ENCODE measurements at regions not wholly inside any gene's neighbourhood (a gene's known extent, or its start where the extent isn't known, plus 50 kb on each side); places are given as distances from the start of the nearest gene placed in this dataset.

DNA sequence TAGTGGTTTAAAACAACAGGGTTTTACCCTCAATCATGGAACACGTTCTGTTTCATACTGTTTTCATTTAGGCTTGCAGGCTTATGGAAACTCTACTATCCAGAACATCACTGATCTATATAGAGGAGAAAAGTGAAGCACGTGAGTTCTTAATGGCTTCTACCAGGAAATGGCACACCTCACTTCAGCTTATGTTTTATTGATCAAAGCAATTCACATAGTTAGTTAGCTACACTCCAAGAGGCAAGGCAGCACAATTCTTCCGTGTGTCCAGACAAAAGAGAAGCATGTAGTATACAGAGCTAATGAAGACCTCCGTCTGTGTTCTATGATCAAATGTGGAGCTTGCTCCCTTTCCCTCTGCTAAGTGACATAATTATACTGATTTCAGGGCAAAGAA lies 353.3 kb upstream of the CD180 start:
- TF ChIP-seq RAD21 (IDR thresholded peaks at IDR 0.05; ENCODE audit: low read length) (no peak), EZH2phosphoT487 (IDR thresholded peaks at IDR 0.05; ENCODE audit: borderline replicate concordance, low read depth) (no peak), SMC3 (IDR thresholded peaks at IDR 0.05; ENCODE audit: low read depth, low read length) (no peak)
- TF ChIP-seq, protein P1, sequence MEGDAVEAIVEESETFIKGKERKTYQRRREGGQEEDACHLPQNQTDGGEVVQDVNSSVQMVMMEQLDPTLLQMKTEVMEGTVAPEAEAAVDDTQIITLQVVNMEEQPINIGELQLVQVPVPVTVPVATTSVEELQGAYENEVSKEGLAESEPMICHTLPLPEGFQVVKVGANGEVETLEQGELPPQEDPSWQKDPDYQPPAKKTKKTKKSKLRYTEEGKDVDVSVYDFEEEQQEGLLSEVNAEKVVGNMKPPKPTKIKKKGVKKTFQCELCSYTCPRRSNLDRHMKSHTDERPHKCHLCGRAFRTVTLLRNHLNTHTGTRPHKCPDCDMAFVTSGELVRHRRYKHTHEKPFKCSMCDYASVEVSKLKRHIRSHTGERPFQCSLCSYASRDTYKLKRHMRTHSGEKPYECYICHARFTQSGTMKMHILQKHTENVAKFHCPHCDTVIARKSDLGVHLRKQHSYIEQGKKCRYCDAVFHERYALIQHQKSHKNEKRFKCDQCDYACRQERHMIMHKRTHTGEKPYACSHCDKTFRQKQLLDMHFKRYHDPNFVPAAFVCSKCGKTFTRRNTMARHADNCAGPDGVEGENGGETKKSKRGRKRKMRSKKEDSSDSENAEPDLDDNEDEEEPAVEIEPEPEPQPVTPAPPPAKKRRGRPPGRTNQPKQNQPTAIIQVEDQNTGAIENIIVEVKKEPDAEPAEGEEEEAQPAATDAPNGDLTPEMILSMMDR (IDR thresholded peaks at IDR 0.05): no peak
- TF ChIP-seq, protein P2, sequence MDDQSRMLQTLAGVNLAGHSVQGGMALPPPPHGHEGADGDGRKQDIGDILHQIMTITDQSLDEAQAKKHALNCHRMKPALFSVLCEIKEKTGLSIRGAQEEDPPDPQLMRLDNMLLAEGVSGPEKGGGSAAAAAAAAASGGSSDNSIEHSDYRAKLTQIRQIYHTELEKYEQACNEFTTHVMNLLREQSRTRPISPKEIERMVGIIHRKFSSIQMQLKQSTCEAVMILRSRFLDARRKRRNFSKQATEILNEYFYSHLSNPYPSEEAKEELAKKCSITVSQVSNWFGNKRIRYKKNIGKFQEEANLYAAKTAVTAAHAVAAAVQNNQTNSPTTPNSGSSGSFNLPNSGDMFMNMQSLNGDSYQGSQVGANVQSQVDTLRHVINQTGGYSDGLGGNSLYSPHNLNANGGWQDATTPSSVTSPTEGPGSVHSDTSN (IDR thresholded peaks at IDR 0.05): no peak
- TF ChIP-seq, protein P3, sequence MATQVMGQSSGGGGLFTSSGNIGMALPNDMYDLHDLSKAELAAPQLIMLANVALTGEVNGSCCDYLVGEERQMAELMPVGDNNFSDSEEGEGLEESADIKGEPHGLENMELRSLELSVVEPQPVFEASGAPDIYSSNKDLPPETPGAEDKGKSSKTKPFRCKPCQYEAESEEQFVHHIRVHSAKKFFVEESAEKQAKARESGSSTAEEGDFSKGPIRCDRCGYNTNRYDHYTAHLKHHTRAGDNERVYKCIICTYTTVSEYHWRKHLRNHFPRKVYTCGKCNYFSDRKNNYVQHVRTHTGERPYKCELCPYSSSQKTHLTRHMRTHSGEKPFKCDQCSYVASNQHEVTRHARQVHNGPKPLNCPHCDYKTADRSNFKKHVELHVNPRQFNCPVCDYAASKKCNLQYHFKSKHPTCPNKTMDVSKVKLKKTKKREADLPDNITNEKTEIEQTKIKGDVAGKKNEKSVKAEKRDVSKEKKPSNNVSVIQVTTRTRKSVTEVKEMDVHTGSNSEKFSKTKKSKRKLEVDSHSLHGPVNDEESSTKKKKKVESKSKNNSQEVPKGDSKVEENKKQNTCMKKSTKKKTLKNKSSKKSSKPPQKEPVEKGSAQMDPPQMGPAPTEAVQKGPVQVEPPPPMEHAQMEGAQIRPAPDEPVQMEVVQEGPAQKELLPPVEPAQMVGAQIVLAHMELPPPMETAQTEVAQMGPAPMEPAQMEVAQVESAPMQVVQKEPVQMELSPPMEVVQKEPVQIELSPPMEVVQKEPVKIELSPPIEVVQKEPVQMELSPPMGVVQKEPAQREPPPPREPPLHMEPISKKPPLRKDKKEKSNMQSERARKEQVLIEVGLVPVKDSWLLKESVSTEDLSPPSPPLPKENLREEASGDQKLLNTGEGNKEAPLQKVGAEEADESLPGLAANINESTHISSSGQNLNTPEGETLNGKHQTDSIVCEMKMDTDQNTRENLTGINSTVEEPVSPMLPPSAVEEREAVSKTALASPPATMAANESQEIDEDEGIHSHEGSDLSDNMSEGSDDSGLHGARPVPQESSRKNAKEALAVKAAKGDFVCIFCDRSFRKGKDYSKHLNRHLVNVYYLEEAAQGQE (IDR thresholded peaks at IDR 0.05; ENCODE audit: low read depth, low read length): no peak
